ENCODE measurements at regions not wholly inside any gene's neighbourhood (a gene's known extent, or its start where the extent isn't known, plus 50 kb on each side); places are given as distances from the start of the nearest gene placed in this dataset.

DNA sequence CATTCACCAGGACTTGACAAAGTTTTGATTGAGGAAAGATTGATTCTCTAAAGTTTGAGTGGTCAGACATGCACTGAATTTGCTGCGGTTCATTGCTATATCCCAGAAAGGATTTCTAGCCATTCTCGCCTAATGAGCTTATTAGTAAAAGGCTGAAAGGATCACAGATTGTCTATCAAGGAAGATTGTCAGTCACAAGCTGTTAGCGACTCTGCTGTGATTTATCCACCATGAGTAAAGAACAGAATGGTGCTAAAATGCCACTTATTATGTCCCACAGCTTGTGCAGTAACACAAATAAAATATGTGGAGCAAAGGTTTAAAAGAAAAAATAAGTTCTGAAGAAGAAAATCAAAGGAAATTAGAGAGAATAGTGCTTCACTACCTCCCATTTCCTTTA is 701.2 kb upstream of the CDH7 start:
- TF ChIP-seq CTCF (IDR thresholded peaks at IDR 0.05; ENCODE audit: insufficient read depth, low read length, poor library complexity, severe bottlenecking) (no peak), EZH2phosphoT487 (conservative IDR thresholded peaks at IDR 0.05; ENCODE audit: low read length) (no peak)
- H3K27ac ChIP-seq (ENCODE audit: low read depth, low read length): no peak overlapping the region
- H3K9me2 ChIP-seq (replicated peaks; ENCODE audit: insufficient read depth, low read length): no peaks in the 10 kb centered on the region
- no peak overlapping the region for H3K4me3 ChIP-seq (ENCODE audit: insufficient read depth, low read length, poor library complexity, severe bottlenecking)
- no peaks in the 10 kb centered on the region for H3K9me3 ChIP-seq (ENCODE audit: insufficient read depth, low read length)
- no peaks in the 10 kb centered on the region for H3F3A ChIP-seq (ENCODE audit: insufficient read depth)
- H3K9ac ChIP-seq (ENCODE audit: low read length): no peak overlapping the region
- H3K36me3 ChIP-seq (ENCODE audit: low read length): no peaks in the 10 kb centered on the region; the same call in 1 of the 2 replicates
- no peaks in the 10 kb centered on the region for H3K27me3 ChIP-seq (ENCODE audit: low read length)
- no peak overlapping the region for H2AFZ ChIP-seq (ENCODE audit: low read depth, low read length, severe bottlenecking)
- no peaks in the 10 kb centered on the region for H3K79me2 ChIP-seq (ENCODE audit: insufficient read depth, low read length)
- H3K4me2 ChIP-seq (ENCODE audit: low read depth, low read length, poor library complexity, severe bottlenecking): no peak overlapping the region
- H4K20me1 ChIP-seq (ENCODE audit: low read depth, low read length): no peaks in the 10 kb centered on the region

DNA sequence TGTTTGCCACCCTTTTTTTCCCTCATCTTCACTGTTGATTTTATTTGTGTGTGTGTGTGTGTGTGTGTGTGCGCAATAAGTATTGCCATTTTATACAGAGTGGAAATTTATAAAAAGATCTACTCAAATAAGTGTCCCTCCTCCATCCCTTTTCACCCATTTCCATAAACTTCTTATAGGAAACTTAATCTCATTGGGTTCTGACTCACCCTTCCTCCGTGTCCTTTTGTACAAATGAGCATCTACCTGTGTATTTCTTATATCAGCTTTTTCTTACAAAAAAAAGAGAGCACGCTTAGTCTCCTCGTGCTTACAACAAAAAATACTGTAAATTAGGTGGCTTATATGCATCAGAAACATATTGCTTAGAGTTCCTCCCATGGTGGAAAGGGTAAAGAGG is 711.2 kb upstream of the CDH7 start:
- Histone ChIP-seq H3K27me3 (ENCODE audit: low read length) (no peaks in the 10 kb centered on the region), H3K9me3 (ENCODE audit: insufficient read depth, low read length) (no peaks in the 10 kb centered on the region), H3K36me3 (ENCODE audit: low read length) (no peaks in the 10 kb centered on the region), H3K4me3 (ENCODE audit: insufficient read depth, low read length, poor library complexity, severe bottlenecking) (no peak overlapping the region), H3K27ac (ENCODE audit: low read depth, low read length) (no peak overlapping the region), H3F3A (ENCODE audit: insufficient read depth) (no peaks in the 10 kb centered on the region), H3K9ac (ENCODE audit: low read length) (no peak overlapping the region), H3K4me2 (ENCODE audit: low read depth, low read length, poor library complexity, severe bottlenecking) (no peak overlapping the region), H2AFZ (ENCODE audit: low read depth, low read length, severe bottlenecking) (no peak overlapping the region), H3K79me2 (ENCODE audit: insufficient read depth, low read length) (no peaks in the 10 kb centered on the region), H4K20me1 (ENCODE audit: low read depth, low read length) (no peaks in the 10 kb centered on the region), H3K9me2 (replicated peaks; ENCODE audit: insufficient read depth, low read length) (no peaks in the 10 kb centered on the region)
- TF ChIP-seq EZH2phosphoT487 (conservative IDR thresholded peaks at IDR 0.05; ENCODE audit: low read length) (no peak), CTCF (IDR thresholded peaks at IDR 0.05; ENCODE audit: insufficient read depth, low read length, poor library complexity, severe bottlenecking) (no peak)

DNA sequence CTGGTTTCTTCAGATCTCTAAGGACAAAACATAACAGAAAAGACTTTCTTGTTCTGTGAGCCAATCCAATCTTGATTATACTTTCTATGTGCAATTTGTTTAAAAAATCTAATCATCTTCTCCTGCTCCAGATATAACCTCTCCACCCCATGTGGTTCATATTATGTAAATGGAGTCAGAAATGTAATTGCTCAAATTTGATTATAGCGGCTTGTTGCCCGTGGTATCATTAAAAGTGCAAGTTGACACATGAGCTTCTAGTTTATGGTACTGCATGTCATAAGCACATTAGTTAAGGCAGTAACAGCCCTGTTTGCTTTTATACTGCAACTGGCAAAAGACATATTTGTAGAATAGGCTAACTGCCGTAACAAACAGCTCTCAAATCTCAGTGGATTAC is 715.1 kb upstream of the CDH7 start:
- H3K4me3 ChIP-seq (ENCODE audit: insufficient read depth, low read length, poor library complexity, severe bottlenecking): no peak overlapping the region

More for the DNA sequence above, 715.1 kb upstream of the CDH7 start:
- no peaks in the 10 kb centered on the region for H3K79me2 ChIP-seq (ENCODE audit: insufficient read depth, low read length)
- no peaks in the 10 kb centered on the region for H3K9me3 ChIP-seq (ENCODE audit: insufficient read depth, low read length)
- H3K36me3 ChIP-seq (ENCODE audit: low read length): no peaks in the 10 kb centered on the region
- H3F3A ChIP-seq (ENCODE audit: insufficient read depth): no peaks in the 10 kb centered on the region
- no peak overlapping the region for H3K27ac ChIP-seq (ENCODE audit: low read depth, low read length)
- no peak overlapping the region for H3K9ac ChIP-seq (ENCODE audit: low read length)
- TF ChIP-seq CTCF (IDR thresholded peaks at IDR 0.05; ENCODE audit: insufficient read depth, low read length, poor library complexity, severe bottlenecking): no peak
- no peak for TF ChIP-seq EZH2phosphoT487 (conservative IDR thresholded peaks at IDR 0.05; ENCODE audit: low read length)
- no peak overlapping the region for H3K4me2 ChIP-seq (ENCODE audit: low read depth, low read length, poor library complexity, severe bottlenecking)
- H2AFZ ChIP-seq (ENCODE audit: low read depth, low read length, severe bottlenecking): no peak overlapping the region
- H4K20me1 ChIP-seq (ENCODE audit: low read depth, low read length): no peaks in the 10 kb centered on the region
- no peaks in the 10 kb centered on the region for H3K9me2 ChIP-seq (replicated peaks; ENCODE audit: insufficient read depth, low read length)
- no peaks in the 10 kb centered on the region for H3K27me3 ChIP-seq (ENCODE audit: low read length)

Data from SU-DHL-6 (cell line).